ENCODE measurements at regions not wholly inside any gene's neighbourhood (a gene's known extent, or its start where the extent isn't known, plus 50 kb on each side); places are given as distances from the start of the nearest gene placed in this dataset.

DNA sequence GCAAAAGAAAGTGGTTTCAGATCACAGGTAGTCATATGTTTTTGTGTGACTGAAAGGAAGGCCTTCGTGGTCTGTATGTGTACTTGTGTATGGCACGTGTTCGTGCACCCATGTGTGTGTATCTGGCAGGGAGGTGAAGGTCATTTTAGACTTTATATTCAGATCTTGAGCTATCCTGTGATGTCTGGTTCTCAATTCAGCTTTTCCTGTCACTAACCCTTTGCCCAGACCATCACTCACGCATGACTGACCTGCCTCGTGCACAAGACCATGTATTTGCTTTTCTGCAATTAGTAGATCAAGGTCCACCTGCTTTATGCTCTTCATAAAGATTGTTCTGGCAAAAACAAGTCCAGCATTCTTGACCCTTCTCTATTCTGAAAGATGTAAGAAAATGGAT lies 139.7 kb upstream of the MAF start:
- no peak overlapping the region for H3K27ac ChIP-seq (ENCODE audit: low read depth, low read length, poor library complexity, severe bottlenecking)
- no peaks in the 10 kb centered on the region for H3K9me3 ChIP-seq (ENCODE audit: low read depth, low read length, poor library complexity, severe bottlenecking)
- H3K4me1 ChIP-seq (ENCODE audit: insufficient read depth, low read length, poor library complexity, severe bottlenecking): no peaks in the 10 kb centered on the region
- ChIA-PET CTCF (no interaction called here), POLR2A (ENCODE audit: low non-redundant PET) (no interaction called here)
- no peak overlapping the region for H3K4me3 ChIP-seq (ENCODE audit: low read depth, low read length, poor library complexity, severe bottlenecking)
- DNase-seq (ENCODE audit: low spot score): no peak
- TF ChIP-seq EZH2 (IDR thresholded peaks at IDR 0.05; ENCODE audit: borderline replicate concordance, low read depth, low read length, poor library complexity, severe bottlenecking): no peak
- TF ChIP-seq, protein P1, sequence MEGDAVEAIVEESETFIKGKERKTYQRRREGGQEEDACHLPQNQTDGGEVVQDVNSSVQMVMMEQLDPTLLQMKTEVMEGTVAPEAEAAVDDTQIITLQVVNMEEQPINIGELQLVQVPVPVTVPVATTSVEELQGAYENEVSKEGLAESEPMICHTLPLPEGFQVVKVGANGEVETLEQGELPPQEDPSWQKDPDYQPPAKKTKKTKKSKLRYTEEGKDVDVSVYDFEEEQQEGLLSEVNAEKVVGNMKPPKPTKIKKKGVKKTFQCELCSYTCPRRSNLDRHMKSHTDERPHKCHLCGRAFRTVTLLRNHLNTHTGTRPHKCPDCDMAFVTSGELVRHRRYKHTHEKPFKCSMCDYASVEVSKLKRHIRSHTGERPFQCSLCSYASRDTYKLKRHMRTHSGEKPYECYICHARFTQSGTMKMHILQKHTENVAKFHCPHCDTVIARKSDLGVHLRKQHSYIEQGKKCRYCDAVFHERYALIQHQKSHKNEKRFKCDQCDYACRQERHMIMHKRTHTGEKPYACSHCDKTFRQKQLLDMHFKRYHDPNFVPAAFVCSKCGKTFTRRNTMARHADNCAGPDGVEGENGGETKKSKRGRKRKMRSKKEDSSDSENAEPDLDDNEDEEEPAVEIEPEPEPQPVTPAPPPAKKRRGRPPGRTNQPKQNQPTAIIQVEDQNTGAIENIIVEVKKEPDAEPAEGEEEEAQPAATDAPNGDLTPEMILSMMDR (conservative IDR thresholded peaks at IDR 0.05; ENCODE audit: low read depth, low read length): no peak
- no TSS peak for BruUV-seq (replicated peaks)
- H3K36me3 ChIP-seq (ENCODE audit: insufficient read depth, low read length, poor library complexity, severe bottlenecking): no peaks in the 10 kb centered on the region
- intact Hi-C loops (cut with micrococcal nuclease; ENCODE audit: unreplicated experiment): no loop called here
- H3K27me3 ChIP-seq (replicated peaks; ENCODE audit: insufficient read depth, low read depth, low read length, poor library complexity): no peaks in the 10 kb centered on the region

DNA sequence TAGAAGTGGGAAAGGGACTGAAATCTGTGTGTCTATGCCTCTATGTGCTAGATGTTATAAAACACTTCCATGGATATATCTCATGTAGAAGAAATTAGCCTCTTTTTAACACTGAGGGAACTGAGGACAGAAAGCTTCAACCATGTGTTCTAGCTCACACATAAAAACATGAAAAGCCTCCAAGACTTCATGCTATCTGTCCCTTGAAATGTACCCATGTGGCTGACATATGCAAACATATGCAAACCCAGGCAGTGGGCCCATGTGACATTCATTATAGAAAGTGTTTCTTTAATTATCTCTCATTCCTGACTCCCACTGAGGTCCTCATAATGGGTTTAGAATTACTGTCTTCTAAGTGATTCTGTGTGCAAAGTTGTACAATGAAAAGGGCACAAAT lies 134.7 kb upstream of the MAF start:
- TF ChIP-seq, protein P1 (conservative IDR thresholded peaks at IDR 0.05; ENCODE audit: low read depth, low read length): no peak
- TF ChIP-seq EZH2 (IDR thresholded peaks at IDR 0.05; ENCODE audit: borderline replicate concordance, low read depth, low read length, poor library complexity, severe bottlenecking): no peak
- intact Hi-C loops (cut with micrococcal nuclease; ENCODE audit: unreplicated experiment): no loop called here
- H3K4me3 ChIP-seq (ENCODE audit: low read depth, low read length, poor library complexity, severe bottlenecking): no peak overlapping the region
- H3K27ac ChIP-seq (ENCODE audit: low read depth, low read length, poor library complexity, severe bottlenecking): no peak overlapping the region
- ChIA-PET CTCF (no interaction called here), POLR2A (ENCODE audit: low non-redundant PET) (no interaction called here)
- BruUV-seq (replicated peaks): no TSS peak
- peaks cover 4% of the 10 kb centered on the region for H3K9me3 ChIP-seq (ENCODE audit: low read depth, low read length, poor library complexity, severe bottlenecking)
- no peaks in the 10 kb centered on the region for H3K4me1 ChIP-seq (ENCODE audit: insufficient read depth, low read length, poor library complexity, severe bottlenecking)
- H3K36me3 ChIP-seq (ENCODE audit: insufficient read depth, low read length, poor library complexity, severe bottlenecking): no peaks in the 10 kb centered on the region
- no peaks in the 10 kb centered on the region for H3K27me3 ChIP-seq (replicated peaks; ENCODE audit: insufficient read depth, low read depth, low read length, poor library complexity)
- no peak for DNase-seq (ENCODE audit: low spot score)

DNA sequence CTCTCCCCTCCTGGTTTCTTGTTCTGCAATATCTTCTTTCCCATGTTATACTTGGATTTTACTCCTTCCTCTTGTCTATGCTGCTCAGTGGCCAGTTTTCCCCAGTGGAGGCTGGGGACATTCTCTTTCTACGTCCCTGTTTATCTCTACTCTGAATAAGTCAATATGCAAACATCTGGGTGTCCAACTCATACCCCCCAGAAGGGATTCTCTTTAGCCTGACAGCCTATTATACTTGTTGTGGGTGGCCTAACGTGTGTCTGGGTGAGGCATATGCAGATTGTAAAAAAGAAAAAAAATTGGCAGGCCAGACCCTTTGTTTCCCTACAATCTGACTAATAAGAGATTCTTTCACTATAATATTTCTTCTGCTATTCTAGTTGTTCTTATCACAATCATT lies 134.2 kb upstream of the MAF start:
- no peak overlapping the region for H3K4me3 ChIP-seq (ENCODE audit: low read depth, low read length, poor library complexity, severe bottlenecking)
- no peak overlapping the region for H3K27ac ChIP-seq (ENCODE audit: low read depth, low read length, poor library complexity, severe bottlenecking)
- CTCF ChIA-PET: no interaction called here
- TF ChIP-seq, protein P1 (conservative IDR thresholded peaks at IDR 0.05; ENCODE audit: low read depth, low read length): no peak
- TF ChIP-seq EZH2 (IDR thresholded peaks at IDR 0.05; ENCODE audit: borderline replicate concordance, low read depth, low read length, poor library complexity, severe bottlenecking): no peak
- intact Hi-C loops (cut with micrococcal nuclease; ENCODE audit: unreplicated experiment): no loop called here
- POLR2A ChIA-PET (ENCODE audit: low non-redundant PET): no interaction called here
- no peak for DNase-seq (ENCODE audit: low spot score)
- BruUV-seq (replicated peaks): no TSS peak
- no peaks in the 10 kb centered on the region for H3K27me3 ChIP-seq (replicated peaks; ENCODE audit: insufficient read depth, low read depth, low read length, poor library complexity)
- no peaks in the 10 kb centered on the region for H3K4me1 ChIP-seq (ENCODE audit: insufficient read depth, low read length, poor library complexity, severe bottlenecking)
- H3K36me3 ChIP-seq (ENCODE audit: insufficient read depth, low read length, poor library complexity, severe bottlenecking): no peaks in the 10 kb centered on the region
- H3K9me3 ChIP-seq (ENCODE audit: low read depth, low read length, poor library complexity, severe bottlenecking): peaks cover 4% of the 10 kb centered on the region
